GM12872 (cell line): ENCODE measurements at regions not wholly inside any gene's neighbourhood (a gene's known extent, or its start where the extent isn't known, plus 50 kb on each side); places are given as distances from the start of the nearest gene placed in this dataset.

Experiments used
- TF ChIP-seq, protein P1 (sequence below): IDR thresholded peaks from 3 replicates; pipeline ENCODE4 v1.5.1; 2011; ENCODE audit warnings: low read depth, mild to moderate bottlenecking, low read length, moderate library complexity; ENCODE audit not compliant: insufficient read depth

- TF ChIP-seq, protein P1, sequence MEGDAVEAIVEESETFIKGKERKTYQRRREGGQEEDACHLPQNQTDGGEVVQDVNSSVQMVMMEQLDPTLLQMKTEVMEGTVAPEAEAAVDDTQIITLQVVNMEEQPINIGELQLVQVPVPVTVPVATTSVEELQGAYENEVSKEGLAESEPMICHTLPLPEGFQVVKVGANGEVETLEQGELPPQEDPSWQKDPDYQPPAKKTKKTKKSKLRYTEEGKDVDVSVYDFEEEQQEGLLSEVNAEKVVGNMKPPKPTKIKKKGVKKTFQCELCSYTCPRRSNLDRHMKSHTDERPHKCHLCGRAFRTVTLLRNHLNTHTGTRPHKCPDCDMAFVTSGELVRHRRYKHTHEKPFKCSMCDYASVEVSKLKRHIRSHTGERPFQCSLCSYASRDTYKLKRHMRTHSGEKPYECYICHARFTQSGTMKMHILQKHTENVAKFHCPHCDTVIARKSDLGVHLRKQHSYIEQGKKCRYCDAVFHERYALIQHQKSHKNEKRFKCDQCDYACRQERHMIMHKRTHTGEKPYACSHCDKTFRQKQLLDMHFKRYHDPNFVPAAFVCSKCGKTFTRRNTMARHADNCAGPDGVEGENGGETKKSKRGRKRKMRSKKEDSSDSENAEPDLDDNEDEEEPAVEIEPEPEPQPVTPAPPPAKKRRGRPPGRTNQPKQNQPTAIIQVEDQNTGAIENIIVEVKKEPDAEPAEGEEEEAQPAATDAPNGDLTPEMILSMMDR: no peak
These were observed 105.5 kb upstream of the CHD1 start for GRCh38 chr5:99034336-99034735.

DNA sequence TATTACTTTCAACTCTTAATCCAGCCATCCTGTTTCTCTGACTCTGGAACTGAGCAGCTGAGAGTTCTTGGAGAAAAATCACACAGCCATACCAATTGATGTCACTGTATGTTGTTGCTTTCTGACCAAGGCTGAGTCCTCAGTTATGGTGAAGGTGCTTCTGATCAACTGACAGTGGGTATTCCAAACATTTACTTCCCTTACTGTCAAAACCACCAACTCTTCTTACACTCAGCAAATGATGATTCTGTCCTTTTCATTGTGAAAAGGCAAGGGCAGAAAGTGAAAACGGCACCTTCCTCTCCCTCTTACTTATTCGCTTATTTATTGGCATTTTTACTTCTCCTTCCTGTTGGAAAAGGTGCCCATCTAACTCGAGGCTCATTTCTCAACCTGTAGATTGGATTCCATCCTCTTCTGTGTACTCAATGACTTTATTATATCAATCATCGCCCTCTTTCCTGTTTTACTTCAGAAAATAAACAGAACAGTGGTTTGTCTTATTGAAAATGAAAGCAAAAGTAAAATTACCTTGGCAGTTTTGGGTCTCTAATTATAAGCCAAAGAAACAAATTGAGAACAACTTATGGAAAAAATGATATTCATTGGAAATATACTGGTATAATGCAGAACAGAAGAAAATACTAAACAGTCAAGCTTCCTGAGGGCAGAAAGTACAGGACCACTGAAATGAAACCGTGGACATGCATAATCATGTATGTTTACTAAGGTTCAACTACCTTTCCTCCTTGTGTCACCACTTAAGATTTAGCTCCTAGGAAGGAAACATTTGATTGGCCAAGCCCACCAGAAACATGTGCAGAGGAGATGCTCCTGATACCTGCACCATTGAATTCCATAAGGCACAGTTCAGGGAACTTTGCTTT, 104.5 kb upstream of the CHD1 start:
- TF ChIP-seq, protein P1: no peak

GRCh38 chr5:99032234-99033013, 103.6 kb upstream of the CHD1 start:
- TF ChIP-seq, protein P1: peak; percentile 74

DNA sequence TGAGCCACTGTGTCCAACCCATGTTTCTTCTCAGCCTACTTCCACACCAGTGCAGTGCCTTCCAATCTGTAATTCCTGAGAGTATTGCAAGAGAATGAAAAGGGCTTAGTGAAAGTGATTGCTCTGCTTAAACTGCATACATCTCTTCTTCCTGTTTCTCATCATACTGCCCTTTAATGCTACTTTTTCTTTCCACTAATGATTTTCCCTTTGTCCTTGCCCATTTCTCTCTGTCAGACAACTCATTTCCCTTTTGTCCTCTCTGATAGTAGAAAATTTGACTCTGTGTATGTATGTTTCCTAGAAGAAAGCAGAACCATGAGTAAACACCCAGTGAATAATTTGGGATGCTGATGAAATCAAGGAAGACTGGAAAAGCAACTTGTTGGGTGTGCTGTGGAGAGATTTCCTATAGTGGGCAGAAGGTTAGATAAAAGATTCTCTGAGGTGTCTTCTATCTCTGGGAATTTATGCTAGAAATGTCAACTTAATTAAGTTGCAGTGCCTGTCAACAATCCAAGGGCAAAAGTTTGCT, 102.2 kb upstream of the CHD1 start:
- TF ChIP-seq, protein P1: no peak

GRCh38 chr5:99029172-99029571, 100.4 kb upstream of the CHD1 start:
- TF ChIP-seq, protein P1: no peak

GRCh38 chr5:99025298-99026045, 96.7 kb upstream of the CHD1 start:
- TF ChIP-seq, protein P1: no peak

- TF ChIP-seq, protein P1: no peak
These were observed 94.5 kb upstream of the CHD1 start for GRCh38 chr5:99023330-99023729.
